ENCODE measurements at regions not wholly inside any gene's neighbourhood (a gene's known extent, or its start where the extent isn't known, plus 50 kb on each side); places are given as distances from the start of the nearest gene placed in this dataset.
"Not testable (repeated sequence)": the region's sequence is repeated elsewhere in the genome, so short reads cannot be mapped to it uniquely, and the experiment has no call there.

GRCh38 chr4:71111133-71111532 lies 117.7 kb downstream of the DCK start:
- not testable (repeated sequence) for TF ChIP-seq EZH2phosphoT487 (IDR thresholded peaks at IDR 0.05; ENCODE audit: insufficient read depth, low read depth); EZH2 (IDR thresholded peaks at IDR 0.05; ENCODE audit: insufficient read depth, poor library complexity, severe bottlenecking)

Data from GM23248 (cell line).